ENCODE measurements at regions not wholly inside any gene's neighbourhood (a gene's known extent, or its start where the extent isn't known, plus 50 kb on each side); places are given as distances from the start of the nearest gene placed in this dataset.

DNA sequence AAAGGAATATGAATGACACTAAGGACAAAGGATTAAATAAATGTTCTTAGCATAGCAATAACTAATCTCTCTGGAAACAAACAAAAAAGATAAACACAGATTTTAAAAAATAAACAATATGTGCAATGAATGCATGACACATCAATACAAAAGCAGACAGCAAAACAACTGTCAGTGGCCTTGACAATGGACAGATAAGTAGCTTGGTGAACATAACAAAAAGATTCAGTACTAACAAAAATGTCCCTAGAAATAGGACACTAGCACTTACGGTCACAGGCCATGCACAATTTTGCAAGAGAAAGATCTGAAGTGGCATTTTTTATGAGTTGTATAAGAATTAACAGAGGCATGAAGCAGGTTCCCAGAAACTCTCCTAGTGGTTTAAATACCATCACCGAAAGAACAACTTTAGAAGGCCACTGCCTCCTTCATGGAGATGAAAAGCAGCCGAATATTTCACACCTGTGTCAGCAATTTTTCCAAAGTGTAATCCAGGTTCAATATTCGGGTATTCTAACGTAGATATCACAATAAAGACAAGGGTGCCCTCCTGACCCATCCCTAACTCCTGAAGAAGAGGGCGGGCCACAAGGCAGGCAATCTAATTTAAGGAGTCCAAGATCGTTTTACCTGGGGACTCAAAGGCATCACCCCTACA lies 231.3 kb upstream of the MKLN1 start:
- no peak for DNase-seq (ENCODE audit: low read depth in 4 of 4, low spot score in 3 of 4)

DNA sequence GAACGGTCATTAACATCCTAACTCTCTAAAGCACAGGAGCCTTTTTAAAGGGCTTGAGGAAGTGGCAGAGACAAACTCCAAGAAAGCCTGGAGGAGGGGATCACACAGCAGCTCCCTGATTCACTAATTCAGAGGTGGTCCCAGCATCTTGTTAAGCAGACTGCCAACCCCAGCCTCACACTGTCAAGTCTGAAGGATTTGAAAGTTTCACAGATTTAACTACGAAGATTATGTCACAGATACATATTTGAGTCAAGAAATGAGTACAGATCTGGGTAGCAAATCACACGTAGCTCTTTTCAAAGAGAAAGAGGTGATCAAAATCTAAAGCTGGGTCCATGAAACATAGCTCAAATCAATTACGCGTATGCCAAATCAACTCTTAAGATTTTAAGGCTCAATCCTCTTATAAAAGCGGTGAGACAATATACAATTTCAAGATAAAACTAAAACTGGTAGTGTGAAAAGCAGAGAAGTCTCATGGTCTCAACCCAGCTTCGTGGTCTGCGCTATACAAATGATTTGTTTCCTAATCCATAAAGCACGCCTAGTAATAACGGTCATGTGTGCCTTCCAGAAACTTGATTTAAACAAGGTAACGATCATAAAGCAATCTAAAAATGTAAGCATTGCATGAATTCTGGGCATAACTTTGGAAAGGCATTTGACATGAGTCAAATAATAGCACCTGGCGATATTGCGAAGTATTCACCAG lies 229.9 kb upstream of the MKLN1 start:
- DNase-seq (ENCODE audit: low read depth in 4 of 4, low spot score in 3 of 4), result no peak

DNA sequence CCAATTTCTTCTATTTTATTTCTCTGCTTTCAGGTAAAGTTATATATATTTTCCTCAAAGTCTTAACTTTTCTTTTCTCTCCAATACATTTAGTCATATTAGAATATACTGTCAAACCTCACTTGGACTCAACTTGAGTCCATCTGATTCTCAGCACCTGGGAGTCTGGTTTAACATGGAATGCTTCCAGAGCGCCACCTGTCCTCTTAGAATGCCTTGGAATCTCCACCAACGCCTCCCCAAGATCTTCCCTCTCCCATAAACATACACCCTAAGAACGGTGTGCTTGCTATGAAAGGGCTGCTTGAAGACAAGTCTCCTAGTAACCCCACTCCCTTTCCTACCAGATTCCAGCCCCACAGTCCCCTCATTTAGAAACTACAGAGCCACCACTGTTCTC lies 229.1 kb upstream of the MKLN1 start:
- DNase-seq (ENCODE audit: low read depth in 4 of 4, low spot score in 3 of 4), result no peak

DNA sequence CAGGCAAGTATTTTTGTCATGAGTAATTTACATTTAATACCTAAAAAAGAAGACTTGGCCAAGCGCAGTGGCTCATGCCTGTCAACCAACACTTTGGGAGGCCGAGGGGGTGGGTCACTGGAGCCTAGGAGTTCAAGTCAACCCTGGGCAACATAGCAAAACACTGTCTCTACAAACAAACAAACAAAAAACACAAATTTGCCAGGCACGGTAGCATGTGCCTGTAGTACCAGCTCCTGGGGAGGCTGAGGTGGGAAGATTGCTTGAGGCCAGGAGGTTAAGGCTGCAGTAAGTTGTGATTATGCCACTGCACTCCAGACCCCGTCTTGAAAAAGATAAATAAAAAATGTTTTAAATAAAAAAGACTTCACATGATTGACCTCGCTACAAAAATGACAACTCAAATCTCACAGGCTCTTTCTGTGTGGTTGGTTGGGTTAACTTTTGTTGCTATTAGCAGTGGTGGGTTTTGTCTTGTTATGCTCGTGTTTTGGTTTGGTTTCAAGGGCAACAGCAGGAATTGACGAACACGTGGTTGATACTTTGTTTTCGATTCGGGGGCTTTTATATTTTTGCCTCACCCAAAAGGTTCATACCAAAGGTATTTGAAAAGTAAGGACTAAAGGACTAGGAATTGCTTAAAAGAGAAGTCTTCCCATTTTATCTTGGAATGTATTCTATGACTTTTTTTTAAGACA lies 227.2 kb upstream of the MKLN1 start:
- no peak for DNase-seq (ENCODE audit: low read depth in 4 of 4, low spot score in 3 of 4)

DNA sequence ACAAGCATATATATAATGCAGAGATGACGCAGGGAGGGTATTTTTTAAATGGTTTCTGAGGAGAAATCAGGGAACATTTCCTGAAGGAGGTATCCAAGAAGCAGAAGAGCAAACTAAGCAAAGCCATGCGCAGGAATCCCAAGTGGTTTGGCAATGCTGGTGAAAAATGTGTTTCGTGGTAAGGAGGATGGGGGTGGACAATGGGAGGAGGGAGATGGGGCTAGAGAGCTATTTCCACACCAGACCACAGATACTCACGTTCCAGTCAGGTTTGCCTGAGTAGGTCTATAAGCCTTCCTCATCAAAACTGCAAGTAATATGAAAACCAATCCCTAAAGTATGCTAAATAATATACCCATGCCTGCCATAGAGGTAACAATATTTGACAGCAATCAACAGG lies 223.7 kb upstream of the MKLN1 start:
- DNase-seq (ENCODE audit: low read depth in 4 of 4, low spot score in 3 of 4), result no peak

DNA sequence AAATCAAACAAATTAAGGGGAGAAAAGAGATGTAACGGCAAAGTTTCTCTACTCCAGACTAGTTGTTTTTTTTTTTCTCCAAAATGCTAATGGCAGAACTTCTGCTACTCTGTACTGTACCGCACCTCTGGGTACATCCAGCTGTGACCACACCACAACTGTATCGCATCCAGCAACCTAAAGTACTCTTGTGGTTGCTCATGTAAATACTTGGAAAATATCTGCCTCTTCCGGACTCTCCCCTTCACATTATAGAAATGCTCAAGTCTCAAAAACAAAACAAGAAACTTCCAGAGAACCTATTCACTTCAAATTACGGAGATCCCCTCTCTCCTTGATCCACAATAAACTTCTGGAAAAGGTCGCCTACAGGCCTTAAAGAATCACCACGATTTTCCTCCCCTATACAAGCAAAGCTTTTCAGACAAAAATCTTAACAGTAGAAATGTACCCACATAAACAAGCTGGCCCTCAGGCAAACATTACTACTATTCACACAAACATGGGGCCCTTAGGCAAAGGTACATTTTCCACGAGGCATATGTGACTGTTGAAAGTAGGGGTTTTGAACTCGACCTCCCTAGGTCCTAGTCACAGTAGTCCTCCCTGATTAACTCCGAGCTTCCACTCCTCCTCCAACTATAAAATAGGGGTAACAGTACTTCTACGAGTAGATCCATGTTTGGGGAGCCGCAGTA lies 222.9 kb upstream of the MKLN1 start:
- no peak for DNase-seq (ENCODE audit: low read depth in 4 of 4, low spot score in 3 of 4)

DNA sequence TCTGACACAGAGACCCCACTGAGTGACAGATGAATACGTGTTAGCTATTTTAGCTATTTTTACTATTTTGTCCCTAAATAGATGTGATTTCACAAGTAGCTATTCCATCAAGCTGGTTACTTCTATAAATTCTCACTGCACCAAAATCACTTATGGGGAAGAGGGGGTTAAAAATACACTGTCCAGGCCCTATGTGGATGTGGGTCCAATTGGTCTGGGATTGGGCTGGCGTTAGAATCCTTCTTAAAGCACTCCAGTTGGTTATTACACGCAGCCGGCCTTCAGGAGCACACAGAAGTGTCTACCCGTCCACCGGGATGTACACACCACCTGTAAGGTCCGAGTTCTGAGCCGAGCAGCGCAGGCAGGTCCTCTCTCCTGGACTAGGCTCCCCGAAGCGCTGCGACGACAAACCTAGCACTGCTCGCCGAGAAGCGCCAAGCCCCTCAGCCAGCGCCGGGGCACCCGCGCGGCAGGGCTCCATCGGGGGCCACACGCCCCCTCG lies 222.3 kb upstream of the MKLN1 start:
- DNase-seq (ENCODE audit: low read depth in 4 of 4, low spot score in 3 of 4), result no peak

DNA sequence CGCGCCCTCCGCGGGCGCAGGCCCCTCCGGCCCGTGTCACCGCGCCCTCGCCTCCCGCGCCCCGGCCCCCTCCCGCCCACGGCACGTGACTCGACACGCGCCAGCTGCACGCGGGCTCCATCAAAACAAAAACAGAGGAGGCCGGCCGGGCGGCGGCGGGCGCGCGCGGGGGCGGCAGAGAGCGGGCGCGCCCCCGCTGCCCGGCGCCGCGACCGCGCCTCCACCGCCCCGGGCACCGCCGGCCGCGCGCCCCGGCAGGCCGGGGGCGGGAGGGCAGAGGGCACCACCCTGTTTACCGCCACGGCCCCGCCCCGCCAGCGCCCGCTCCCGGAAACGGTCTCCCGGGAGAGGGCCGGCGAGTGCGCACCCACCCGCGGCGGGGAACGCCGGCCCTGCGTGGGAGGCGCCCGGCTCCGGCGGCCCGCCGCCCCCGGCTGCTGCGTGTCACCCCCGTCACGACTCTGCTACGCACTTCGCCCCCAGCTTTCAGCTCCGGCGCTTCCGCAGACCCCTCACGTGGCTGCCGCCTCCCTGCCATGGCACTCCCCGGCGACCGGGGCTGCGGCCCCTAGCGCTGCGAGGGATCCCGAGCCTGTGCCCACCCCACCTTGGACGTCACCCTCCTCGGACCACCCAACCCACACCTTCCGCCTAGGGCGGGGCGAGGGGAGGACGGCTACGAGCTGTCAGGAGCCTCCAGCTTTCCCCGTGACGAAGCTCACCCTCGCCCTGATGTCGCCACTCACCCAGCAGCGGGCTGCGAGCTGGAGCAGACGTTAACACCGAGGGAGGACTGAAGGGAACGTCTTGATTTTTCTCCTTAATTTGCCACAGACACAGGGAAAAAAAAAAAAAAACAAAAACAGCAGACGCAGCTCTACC lies 221.6 kb upstream of the MKLN1 start:
- DNase-seq (ENCODE audit: low read depth in 4 of 4, low spot score in 3 of 4), result no peak

DNA sequence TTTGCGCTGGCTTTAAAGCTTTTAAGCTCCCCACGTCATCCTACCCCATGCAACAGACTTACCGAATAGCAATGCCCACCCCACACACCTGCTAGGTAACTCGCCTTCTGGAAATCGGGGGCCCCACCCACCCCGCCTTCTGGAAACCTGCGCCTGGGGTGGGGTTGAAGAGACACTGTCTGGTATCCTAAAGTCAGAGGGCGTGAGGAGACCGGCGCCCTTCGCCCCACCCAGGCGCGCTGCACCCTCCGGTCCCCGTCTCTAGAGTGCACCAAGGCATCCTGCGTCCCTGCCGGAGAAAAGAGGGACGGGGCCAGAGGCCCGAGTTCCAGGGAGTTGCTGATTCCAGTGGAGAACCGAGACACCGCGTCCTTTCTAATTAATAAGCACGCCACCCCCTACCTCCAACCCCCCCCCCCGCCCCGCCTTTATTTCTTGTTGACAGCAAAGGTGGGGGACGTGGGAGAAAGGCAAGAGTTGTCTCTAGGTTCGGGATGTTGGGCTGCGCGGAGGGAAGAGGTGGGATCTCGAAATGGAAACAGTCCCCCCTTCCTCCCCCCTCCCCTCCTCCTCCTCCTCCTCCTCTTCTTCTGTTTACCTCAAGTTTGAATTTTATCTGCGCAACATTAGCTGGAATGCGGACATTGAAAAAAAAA lies 220.9 kb upstream of the MKLN1 start:
- DNase-seq (ENCODE audit: low read depth in 4 of 4, low spot score in 3 of 4), result no peak

DNA sequence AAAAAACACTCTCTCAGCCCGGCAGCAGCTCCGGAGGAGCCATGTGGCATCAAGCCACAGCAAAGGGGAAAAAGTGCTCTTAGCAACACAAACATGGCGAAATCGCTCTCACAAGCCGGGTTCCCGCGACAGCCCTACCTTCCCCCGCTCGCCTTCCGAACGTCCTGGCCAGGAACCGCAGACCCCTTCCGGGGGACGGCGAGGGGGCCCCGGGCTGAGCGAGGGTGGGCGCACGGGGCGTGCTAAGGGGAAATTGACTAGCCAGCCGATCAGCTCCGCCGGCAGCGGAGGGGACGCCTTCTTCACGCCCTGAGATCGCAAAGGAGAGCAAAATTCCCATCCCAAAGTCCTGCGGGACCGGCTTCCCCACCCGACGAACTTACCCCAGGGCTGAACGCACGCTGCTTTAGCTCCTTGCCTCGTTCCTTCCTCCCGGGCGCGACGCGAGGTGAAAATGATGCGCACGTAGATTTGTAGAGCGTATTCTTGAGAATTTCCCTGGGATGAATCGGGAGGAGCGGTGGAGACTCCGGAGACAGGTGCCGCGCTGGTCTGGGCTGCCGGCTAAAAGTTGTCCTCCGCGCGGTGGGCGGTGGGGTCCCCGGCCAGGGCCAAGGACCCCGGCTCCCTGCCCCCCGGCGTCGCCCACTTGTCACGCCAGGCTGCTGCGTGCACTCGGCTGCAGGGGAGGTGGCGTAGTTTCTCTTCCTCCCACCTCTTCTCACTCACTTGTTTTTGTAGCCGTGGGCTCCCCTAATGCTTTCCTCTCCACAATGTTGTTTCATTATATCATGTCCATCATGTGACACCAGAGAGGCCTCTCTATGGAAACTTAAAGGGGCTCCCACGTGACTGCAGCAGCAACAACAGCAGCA lies 220.1 kb upstream of the MKLN1 start:
- no peak for DNase-seq (ENCODE audit: low read depth in 4 of 4, low spot score in 3 of 4)

DNA sequence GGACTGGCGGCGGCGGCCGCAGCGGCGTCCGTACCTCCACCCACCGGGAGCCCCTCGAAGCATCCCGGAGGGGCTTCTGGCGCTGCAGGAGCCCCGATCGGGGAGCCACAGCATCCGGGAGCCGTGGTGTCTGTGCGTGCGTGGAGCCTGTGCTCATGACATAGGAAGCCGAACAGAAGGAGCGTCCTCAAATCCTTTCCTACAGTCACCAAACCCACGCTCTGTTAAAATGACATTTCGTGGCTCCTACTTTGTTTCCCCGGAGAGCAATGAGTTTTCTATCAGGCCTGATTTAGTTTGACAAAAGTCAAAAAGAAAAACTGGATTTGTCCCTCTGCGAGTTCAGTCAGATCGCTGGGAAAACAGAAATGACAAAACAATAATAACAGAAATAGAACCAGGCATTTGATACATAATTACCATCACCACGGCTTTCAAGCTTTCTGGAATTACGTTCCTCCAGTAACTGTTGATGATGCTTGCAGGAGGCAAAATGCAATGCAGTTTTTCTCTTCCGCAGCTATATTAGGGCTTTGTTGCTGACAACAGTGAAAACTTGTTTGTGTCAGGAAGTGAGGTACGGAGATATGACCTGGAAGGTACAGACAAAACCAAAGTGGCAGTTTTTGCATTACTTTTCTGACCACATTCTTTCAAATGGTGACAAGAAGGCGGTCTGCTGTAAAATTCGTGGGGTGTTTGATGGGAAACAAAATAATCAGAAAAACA lies 219.3 kb upstream of the MKLN1 start:
- no peak for DNase-seq (ENCODE audit: low read depth in 4 of 4, low spot score in 3 of 4)

DNA sequence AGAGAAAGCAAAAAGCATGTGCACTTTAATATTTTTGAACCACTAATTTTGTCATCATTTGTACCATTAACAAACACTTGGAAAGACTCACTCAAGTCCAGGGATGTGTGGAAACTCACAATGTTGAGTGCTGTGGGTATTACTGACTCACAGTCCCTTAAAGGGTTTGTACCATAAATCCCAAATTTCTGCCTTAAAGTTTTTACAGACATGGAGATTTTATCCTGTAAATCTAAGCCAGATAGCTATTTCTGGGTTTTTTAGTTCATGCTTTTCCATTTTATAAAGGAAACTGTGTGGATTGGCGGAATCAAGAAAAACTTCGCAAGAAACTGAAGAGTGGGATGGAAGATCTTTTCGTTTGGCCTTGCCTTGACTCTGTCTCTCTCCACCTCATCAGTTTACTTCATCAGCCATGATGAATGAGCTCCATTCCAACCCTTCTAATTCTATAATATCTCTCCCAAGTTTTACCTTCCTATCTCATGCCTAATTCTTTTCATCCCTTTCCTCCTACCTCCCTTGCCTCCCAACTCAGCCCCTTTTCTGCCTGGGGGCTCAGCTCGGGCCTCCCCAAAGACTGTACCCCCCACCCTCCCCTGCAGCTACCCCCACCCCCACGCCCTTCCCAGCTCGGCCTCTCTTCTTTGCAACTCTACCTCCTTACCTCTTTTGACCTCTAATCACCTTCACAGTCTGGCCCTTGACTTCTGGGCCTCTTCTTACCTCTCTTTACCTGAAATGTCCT lies 218.5 kb upstream of the MKLN1 start:
- DNase-seq (ENCODE audit: low read depth in 4 of 4, low spot score in 3 of 4), result no peak

DNA sequence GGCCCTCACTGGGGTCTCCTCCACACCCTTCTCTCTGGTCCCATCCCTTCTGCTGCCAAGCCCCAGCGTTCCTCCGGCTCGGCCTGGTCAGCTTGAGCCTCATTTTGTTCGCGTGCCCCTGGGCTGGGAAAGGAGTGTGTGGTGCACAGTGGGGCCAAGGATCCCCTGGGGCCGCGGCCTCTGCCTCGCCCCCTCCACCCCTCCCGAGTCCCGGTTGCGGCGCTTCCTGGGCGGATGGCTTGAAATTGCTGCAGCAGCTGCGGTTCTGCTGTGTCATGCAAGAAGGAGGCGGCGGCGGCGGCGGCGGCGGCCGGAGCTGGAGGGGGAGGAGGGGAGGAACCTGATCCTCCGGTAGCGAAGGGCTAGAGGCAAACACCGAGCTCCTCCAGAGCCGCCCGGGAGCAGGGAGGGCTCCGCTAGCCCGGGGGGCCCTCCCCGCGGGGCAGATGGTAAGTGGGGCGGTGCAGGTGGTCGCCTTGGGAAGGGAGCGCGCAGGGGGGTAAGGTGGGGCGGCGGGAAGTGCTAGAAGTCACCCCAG lies 217.8 kb upstream of the MKLN1 start:
- DNase-seq (ENCODE audit: low read depth in 4 of 4, low spot score in 3 of 4), result no peak

DNA sequence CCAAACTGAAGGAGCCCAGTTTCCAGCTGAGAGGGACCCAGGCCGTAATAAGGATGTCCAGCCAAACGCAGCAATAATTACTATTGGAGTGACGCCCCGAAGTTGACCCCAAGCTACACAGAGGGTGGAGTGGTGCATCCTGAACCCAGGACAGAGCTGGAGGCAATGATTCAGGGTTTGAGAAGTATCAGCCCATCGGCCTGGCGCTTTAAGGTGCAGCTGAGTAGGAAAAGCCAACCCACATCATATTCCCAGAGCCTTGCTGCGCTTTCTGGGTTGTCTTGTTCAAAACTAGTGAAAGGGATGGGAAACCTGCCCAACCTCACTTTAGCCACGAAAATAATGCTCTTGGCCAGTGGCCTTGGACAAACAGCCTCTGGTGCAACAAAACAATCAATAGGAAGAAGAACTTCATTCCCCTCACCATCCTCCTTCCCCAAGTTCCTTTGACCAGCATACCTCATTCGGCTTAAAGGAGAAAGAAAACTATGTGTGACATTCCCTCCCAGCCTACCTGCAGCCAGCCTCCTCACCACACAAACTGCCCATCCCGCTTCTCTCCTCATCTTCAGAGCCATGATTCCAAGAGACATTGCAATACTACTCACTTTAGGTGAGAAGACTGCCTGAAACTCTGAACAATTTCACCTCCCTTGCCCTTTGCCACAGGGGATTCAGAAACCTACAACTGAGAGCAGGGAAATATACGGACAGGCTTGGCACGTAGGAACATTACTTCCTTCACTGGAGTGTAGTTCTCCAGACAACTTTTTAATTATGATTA lies 217.2 kb upstream of the MKLN1 start:
- DNase-seq (ENCODE audit: low read depth in 4 of 4, low spot score in 3 of 4), result no peak

DNA sequence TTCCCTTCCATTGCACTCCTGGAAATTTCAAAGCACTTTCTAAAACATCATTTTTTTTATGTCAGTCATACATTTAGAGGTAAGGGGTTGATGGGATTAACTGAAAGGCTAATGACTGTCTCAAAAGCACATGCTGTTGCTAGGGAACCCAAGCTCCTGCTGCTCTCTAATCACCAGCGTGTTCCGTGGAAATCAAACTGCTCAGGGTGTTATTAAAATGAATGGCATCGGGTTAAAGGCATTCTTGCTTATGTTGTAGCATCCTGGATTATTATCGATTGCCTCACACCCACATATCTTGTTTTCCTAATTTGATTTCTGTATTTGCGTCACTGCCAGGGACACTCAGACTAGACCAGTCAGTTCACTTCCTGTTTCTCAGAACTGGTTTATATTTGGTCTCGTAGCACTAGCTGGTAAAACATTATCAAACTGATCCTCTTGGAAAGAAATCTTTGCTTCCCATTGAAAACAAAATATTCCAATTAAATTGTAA lies 216.5 kb upstream of the MKLN1 start:
- no peak for DNase-seq (ENCODE audit: low read depth in 4 of 4, low spot score in 3 of 4)

DNA sequence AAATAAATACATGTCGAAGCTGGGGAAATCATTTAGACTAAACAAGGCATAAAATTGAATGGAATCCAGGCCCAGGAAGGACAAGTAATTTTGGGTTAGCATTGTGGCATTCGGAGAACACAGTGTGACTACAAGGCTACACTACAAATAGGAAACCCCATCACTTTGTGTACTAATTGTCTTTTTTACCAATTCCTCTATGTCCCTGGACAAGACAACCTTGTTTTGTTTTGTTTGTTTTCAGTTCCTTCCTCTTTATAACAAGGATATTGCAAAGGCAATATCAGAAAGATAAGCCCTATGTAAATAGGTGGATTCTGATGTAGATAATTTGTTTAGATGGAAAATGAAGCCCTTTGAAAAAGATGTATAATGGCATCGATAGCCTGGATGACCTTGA lies 215.9 kb upstream of the MKLN1 start:
- no peak for DNase-seq (ENCODE audit: low read depth in 4 of 4, low spot score in 3 of 4)
